Adrenal gland (tissue), 9 donors: ENCODE measurements at regions not wholly inside any gene's neighbourhood (a gene's known extent, or its start where the extent isn't known, plus 50 kb on each side); places are given as distances from the start of the nearest gene placed in this dataset.

Experiments
- DNase-seq, 7 donors: peaks; one replicate each; pipeline ENCODE4 v3.0.0-alpha.2; 2019 to 2020
- H3K27ac ChIP-seq, 5 donors: fragments of 200-600 bp; sonication (generic) in 4 of 5; 1 replicate in 3 of 5; 2 replicates in 2 of 5; pipeline versions ENCODE4 v1.5.1 to v1.8.0; 2016 to 2020; ENCODE audit warnings: mild to moderate bottlenecking in 1 of 5
- H3K27me3 ChIP-seq: fragments of 200-600 bp; 2 replicates; pipeline ENCODE4 v1.8.0; 2021
- H3K36me3 ChIP-seq, 2 donors: fragments of 200-600 bp; replicated peaks in 1 of 2; 1 replicate in 1 of 2; 2 replicates in 1 of 2; pipeline versions ENCODE4 v1.5.1 to v1.8.0; 2018 to 2022
- H3K4me1 ChIP-seq, 2 donors: fragments of 200-600 bp; replicated peaks in 1 of 2; 1 replicate in 1 of 2; 2 replicates in 1 of 2; pipeline versions ENCODE4 v1.5.1 to v1.8.0; 2018 to 2021
- H3K4me3 ChIP-seq, 4 donors: fragments of 200-600 bp; sonication (generic) in 3 of 4; one replicate each; pipeline ENCODE4 v1.5.1; 2016 to 2018
- H3K9me3 ChIP-seq, 3 donors: fragments of 200-600 bp; sonication (generic) in 1 of 3; replicated peaks in 1 of 3; 1 replicate in 2 of 3; 2 replicates in 1 of 3; pipeline versions ENCODE4 v1.5.1 to v1.8.0; 2016 to 2021
- POLR2A ChIP-seq, 2 donors: fragments of 450-650 bp; IDR thresholded peaks; one replicate each; pipeline ENCODE4 v1.6.1; 2017; ENCODE audit warnings: antibody characterized with exemption in 2 of 2, mild to moderate bottlenecking in 2 of 2, moderate library complexity in 1 of 2
- whole genome bisulfite sequencing, 4 donors: extraction: QIAGEN DNeasy Blood & Tissue Kit in 2 of 4; methylation state at CpG; one replicate each; pipeline versions ENCODE4 v1.1.5 to v1.1.7; 2013 to 2017; 5-methylcytosine and 5-hydroxymethylcytosine counted together
- intact Hi-C, 2 donors: fragments of 100-400 bp; cut with DNase I; formaldehyde crosslinking; loops; one replicate each; pipeline versions ENCODE4 v1.14.1 to v1.15.0; 2022 to 2023
- TF ChIP-seq, protein P1 (sequence below), 6 experiments: fragments of 450-650 bp in 4 of 6; fragments of 200-600 bp in 2 of 6; sonication (generic) in 1 of 6; IDR thresholded peaks; 1 replicate in 5 of 6; 2 replicates in 1 of 6; pipeline versions ENCODE4 v1.5.1 to v1.8.0; 2016 to 2021; ENCODE audit warnings: antibody characterized with exemption in 6 of 6, mild to moderate bottlenecking in 2 of 6, moderate library complexity in 1 of 6
- donor health status: healthy with polysubstance abuse.
- donor health status: Bipolar disorder and iron deficiency.
- donor health status: DM: yes; HTN: yes; CAD: no.
- donor health status: DM: no; HTN: no; CAD: no.
- donor health status: DM: no; HTN: no; CAD: no.

DNA sequence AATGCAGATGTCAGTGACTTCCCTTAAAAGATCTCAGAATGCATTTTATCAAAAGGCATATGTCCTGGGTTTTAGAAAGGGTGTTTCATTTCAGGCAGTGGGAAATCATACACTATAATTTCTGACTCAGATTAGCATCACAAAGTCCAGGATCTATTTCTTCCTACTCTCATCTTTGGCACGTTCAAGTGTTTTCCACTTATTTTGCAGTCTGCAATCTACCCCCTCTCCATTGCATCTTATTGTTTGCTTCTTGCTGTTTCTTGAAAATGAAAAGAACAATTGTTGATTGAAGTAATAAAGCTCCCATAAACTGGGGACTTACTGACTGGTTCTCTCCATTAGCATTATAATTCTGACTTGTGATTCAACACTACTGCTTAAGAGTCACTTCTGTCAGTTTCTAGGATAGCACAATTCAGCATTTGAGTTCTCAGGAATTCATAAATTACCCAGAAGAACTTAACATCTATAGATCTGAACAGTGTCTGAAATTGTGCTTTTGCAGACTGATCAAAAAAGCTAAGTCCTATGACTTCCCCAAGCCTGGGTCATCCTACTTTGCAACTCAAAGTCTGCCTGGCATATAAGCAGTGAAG lies 332.9 kb downstream of the RASEF start:
- TF ChIP-seq, protein P1, sequence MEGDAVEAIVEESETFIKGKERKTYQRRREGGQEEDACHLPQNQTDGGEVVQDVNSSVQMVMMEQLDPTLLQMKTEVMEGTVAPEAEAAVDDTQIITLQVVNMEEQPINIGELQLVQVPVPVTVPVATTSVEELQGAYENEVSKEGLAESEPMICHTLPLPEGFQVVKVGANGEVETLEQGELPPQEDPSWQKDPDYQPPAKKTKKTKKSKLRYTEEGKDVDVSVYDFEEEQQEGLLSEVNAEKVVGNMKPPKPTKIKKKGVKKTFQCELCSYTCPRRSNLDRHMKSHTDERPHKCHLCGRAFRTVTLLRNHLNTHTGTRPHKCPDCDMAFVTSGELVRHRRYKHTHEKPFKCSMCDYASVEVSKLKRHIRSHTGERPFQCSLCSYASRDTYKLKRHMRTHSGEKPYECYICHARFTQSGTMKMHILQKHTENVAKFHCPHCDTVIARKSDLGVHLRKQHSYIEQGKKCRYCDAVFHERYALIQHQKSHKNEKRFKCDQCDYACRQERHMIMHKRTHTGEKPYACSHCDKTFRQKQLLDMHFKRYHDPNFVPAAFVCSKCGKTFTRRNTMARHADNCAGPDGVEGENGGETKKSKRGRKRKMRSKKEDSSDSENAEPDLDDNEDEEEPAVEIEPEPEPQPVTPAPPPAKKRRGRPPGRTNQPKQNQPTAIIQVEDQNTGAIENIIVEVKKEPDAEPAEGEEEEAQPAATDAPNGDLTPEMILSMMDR (IDR thresholded peaks at IDR 0.05): no peak
- TF ChIP-seq POLR2A (IDR thresholded peaks at IDR 0.05): no peak
- Histone ChIP-seq H3K4me1 (no peaks in the 10 kb centered on the region), H3K27me3 (no peaks in the 10 kb centered on the region), H3K4me3 (no peak overlapping the region), H3K27ac (no peak overlapping the region), H3K36me3 (no peaks in the 10 kb centered on the region), H3K9me3 (no peaks in the 10 kb centered on the region)
- no peak for DNase-seq
- WGBS, 4 donors: 67 to 79% (median 71%) methylated on average over 1 of the region's 1 CpG
- intact Hi-C loops: no loop called here

DNA sequence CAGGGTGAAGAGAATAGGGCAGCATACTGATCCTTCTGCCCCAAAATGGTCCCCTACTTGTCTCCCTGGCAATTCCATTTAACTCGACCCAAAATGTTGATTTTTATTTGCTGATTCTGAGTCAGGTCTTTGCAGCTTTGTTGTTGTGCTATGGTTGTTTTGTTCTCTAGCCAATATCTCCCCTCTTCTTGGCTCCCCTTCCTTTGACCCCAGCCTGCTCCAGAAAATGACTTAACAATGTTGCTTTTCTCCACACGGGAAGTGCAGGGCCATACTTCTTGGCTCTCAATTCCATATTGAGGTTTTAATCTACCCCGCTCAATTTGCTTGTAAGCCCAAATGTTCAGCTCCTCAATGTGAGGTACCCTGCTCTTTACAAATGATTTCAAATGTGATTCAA lies 330.0 kb downstream of the RASEF start:
- intact Hi-C loops: no loop called here
- TF ChIP-seq, protein P1 (IDR thresholded peaks at IDR 0.05): no peak
- no peak for TF ChIP-seq POLR2A (IDR thresholded peaks at IDR 0.05)
- no peaks in the 10 kb centered on the region for H3K4me1 ChIP-seq
- H3K27ac ChIP-seq: no peak overlapping the region
- H3K9me3 ChIP-seq: no peaks in the 10 kb centered on the region
- H3K27me3 ChIP-seq: no peaks in the 10 kb centered on the region
- no peaks in the 10 kb centered on the region for H3K36me3 ChIP-seq
- WGBS, 4 donors: 42 to 59% (median 54%) methylated on average over 3 of the region's 3 CpGs
- no peak for DNase-seq
- no peak overlapping the region for H3K4me3 ChIP-seq

DNA sequence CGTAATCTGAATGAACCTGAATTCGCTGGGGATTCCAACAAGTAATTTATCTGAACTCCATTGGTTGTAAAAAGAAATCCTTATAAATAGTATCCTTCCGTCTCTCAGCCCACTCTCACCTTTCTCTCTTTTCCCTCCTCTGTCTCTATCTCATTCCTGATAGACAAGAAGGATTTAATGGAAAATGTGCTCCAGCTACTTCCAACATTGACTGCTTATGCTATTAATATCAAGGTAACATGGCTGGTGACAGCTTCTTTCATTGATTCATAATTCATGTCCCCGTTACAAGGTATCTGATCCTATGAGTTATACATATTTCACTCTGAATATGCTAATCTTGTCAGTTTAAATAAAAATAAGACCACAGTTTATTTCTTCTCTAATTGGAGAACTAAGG lies 326.8 kb downstream of the RASEF start:
- no peak for DNase-seq
- Histone ChIP-seq H3K4me1 (no peaks in the 10 kb centered on the region), H3K4me3 (no peak overlapping the region), H3K27me3 (no peaks in the 10 kb centered on the region), H3K36me3 (no peaks in the 10 kb centered on the region), H3K9me3 (no peaks in the 10 kb centered on the region), H3K27ac (no peak overlapping the region)
- TF ChIP-seq, protein P1 (IDR thresholded peaks at IDR 0.05): no peak
- no peak for TF ChIP-seq POLR2A (IDR thresholded peaks at IDR 0.05)
- intact Hi-C loops: no loop called here
- WGBS, 4 donors: 85 to 88% (median 87%) methylated on average over 4 of the region's 4 CpGs

DNA sequence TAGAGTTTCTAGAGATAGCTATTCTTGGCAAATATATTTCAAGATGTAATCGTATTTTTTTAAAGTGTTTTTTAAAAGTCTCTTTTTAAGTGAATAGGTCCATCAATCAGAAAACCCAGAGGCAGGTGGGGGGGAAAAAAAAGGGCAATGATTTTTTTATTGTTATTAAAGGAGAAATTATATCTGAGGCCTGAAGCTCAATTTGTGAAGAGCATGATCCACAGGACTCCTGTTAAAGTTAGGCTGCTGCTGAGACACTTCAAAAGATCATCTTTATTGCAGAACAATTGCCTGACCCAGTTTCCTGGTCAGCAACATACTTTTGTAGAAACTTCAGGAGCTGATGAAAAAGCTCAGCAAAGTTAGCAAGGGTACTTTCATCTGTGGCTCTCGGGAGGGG lies 326.2 kb downstream of the RASEF start:
- TF ChIP-seq, protein P1 (IDR thresholded peaks at IDR 0.05): no peak
- intact Hi-C loops: no loop called here
- Histone ChIP-seq H3K27me3 (no peaks in the 10 kb centered on the region), H3K27ac (no peak overlapping the region), H3K9me3 (no peaks in the 10 kb centered on the region), H3K4me1 (no peaks in the 10 kb centered on the region), H3K4me3 (no peak overlapping the region), H3K36me3 (no peaks in the 10 kb centered on the region)
- 48 to 76% (median 61%) methylated on average over 2 of the region's 2 CpGs for WGBS, 4 donors
- no peak for DNase-seq
